ENCODE measurements at regions not wholly inside any gene's neighbourhood (a gene's known extent, or its start where the extent isn't known, plus 50 kb on each side); places are given as distances from the start of the nearest gene placed in this dataset.
"Not testable (repeated sequence)": the region's sequence is repeated elsewhere in the genome, so short reads cannot be mapped to it uniquely, and the experiment has no call there.

DNA sequence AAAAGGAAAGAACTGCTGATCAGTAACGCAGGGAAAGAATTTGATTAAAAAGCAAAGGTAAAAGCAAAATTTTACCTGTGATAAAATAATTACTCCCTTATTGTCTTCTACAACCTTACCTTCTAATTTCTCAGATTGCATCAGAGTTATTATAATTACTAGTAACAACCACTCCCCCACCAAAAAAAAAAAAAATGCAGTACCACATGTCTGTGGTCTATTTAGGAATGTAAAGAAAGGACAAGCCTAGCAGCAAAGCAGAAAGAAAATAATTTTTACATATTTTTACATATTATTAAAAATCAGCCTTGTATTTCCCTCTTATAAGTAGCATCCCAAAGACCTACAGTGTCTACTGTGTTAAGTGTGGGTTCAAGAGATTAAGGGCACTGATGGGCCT is 430.4 kb downstream of the TFEC start:
- Histone ChIP-seq H3K27me3 (replicated peaks; ENCODE audit: insufficient read depth, low read depth, low read length, poor library complexity) (peaks cover 9% of the 10 kb centered on the region), H3K9me3 (ENCODE audit: low read depth, low read length, poor library complexity, severe bottlenecking) (no peaks in the 10 kb centered on the region), H3K4me3 (ENCODE audit: low read depth, low read length, poor library complexity, severe bottlenecking) (no peak overlapping the region), H3K27ac (ENCODE audit: low read depth, low read length, poor library complexity, severe bottlenecking) (no peak overlapping the region), H3K4me1 (ENCODE audit: insufficient read depth, low read length, poor library complexity, severe bottlenecking) (no peaks in the 10 kb centered on the region), H3K36me3 (ENCODE audit: insufficient read depth, low read length, poor library complexity, severe bottlenecking) (no peaks in the 10 kb centered on the region)
- TF ChIP-seq, protein P1, sequence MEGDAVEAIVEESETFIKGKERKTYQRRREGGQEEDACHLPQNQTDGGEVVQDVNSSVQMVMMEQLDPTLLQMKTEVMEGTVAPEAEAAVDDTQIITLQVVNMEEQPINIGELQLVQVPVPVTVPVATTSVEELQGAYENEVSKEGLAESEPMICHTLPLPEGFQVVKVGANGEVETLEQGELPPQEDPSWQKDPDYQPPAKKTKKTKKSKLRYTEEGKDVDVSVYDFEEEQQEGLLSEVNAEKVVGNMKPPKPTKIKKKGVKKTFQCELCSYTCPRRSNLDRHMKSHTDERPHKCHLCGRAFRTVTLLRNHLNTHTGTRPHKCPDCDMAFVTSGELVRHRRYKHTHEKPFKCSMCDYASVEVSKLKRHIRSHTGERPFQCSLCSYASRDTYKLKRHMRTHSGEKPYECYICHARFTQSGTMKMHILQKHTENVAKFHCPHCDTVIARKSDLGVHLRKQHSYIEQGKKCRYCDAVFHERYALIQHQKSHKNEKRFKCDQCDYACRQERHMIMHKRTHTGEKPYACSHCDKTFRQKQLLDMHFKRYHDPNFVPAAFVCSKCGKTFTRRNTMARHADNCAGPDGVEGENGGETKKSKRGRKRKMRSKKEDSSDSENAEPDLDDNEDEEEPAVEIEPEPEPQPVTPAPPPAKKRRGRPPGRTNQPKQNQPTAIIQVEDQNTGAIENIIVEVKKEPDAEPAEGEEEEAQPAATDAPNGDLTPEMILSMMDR (conservative IDR thresholded peaks at IDR 0.05; ENCODE audit: low read depth, low read length) = no peak
- no peak for TF ChIP-seq EZH2 (IDR thresholded peaks at IDR 0.05; ENCODE audit: borderline replicate concordance, low read depth, low read length, poor library complexity, severe bottlenecking)
- ChIA-PET CTCF (no interaction called here), POLR2A (ENCODE audit: low non-redundant PET) (no interaction called here)
- no TSS peak for BruUV-seq (replicated peaks)
- no peak for DNase-seq (ENCODE audit: low spot score)
- intact Hi-C loops (cut with micrococcal nuclease; ENCODE audit: unreplicated experiment) = no loop called here

GRCh38 chr7:115599184-115599583 is 431.4 kb downstream of the TFEC start:
- DNase-seq (ENCODE audit: low spot score); H3K4me1 ChIP-seq (ENCODE audit: insufficient read depth, low read length, poor library complexity, severe bottlenecking); H3K27ac ChIP-seq (ENCODE audit: low read depth, low read length, poor library complexity, severe bottlenecking); BruUV-seq (replicated peaks); H3K4me3 ChIP-seq (ENCODE audit: low read depth, low read length, poor library complexity, severe bottlenecking); H3K9me3 ChIP-seq (ENCODE audit: low read depth, low read length, poor library complexity, severe bottlenecking); CTCF ChIA-PET; H3K27me3 ChIP-seq (replicated peaks; ENCODE audit: insufficient read depth, low read depth, low read length, poor library complexity); intact Hi-C loops (cut with micrococcal nuclease; ENCODE audit: unreplicated experiment); POLR2A ChIA-PET (ENCODE audit: low non-redundant PET); H3K36me3 ChIP-seq (ENCODE audit: insufficient read depth, low read length, poor library complexity, severe bottlenecking): not testable (repeated sequence)

- H3K36me3 ChIP-seq (ENCODE audit: insufficient read depth, low read length, poor library complexity, severe bottlenecking); H3K27me3 ChIP-seq (replicated peaks; ENCODE audit: insufficient read depth, low read depth, low read length, poor library complexity); H3K9me3 ChIP-seq (ENCODE audit: low read depth, low read length, poor library complexity, severe bottlenecking); H3K4me3 ChIP-seq (ENCODE audit: low read depth, low read length, poor library complexity, severe bottlenecking); POLR2A ChIA-PET (ENCODE audit: low non-redundant PET); H3K4me1 ChIP-seq (ENCODE audit: insufficient read depth, low read length, poor library complexity, severe bottlenecking); intact Hi-C loops (cut with micrococcal nuclease; ENCODE audit: unreplicated experiment); DNase-seq (ENCODE audit: low spot score); BruUV-seq (replicated peaks); H3K27ac ChIP-seq (ENCODE audit: low read depth, low read length, poor library complexity, severe bottlenecking); CTCF ChIA-PET: not testable (repeated sequence)
These were observed 433.3 kb downstream of the TFEC start for GRCh38 chr7:115597220-115597619.

DNA sequence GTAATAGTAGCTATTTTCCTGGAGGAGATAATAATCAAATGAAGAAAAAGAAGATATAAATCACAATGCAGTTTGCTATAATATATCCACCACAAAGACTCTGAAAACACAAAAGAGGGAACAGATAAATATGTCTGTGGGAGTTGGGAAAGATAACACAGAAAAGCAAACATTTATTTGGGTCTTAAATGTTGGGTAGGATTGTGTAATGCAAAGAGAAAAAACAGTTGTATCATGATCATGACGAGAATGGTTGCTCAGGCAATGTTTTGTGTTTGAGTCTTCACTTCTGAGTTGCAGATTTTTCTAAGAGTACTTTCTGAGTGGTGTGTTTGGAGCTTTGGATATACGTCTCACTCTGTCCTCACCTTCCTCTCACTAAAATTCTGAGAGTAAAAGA is 437.5 kb downstream of the TFEC start:
- no TSS peak for BruUV-seq (replicated peaks)
- no peaks in the 10 kb centered on the region for H3K4me1 ChIP-seq (ENCODE audit: insufficient read depth, low read length, poor library complexity, severe bottlenecking)
- H3K27me3 ChIP-seq (replicated peaks; ENCODE audit: insufficient read depth, low read depth, low read length, poor library complexity) = no peaks in the 10 kb centered on the region
- ChIA-PET CTCF (no interaction called here), POLR2A (ENCODE audit: low non-redundant PET) (no interaction called here)
- intact Hi-C loops (cut with micrococcal nuclease; ENCODE audit: unreplicated experiment) = no loop called here
- no peaks in the 10 kb centered on the region for H3K9me3 ChIP-seq (ENCODE audit: low read depth, low read length, poor library complexity, severe bottlenecking)
- no peak for TF ChIP-seq EZH2 (IDR thresholded peaks at IDR 0.05; ENCODE audit: borderline replicate concordance, low read depth, low read length, poor library complexity, severe bottlenecking)
- TF ChIP-seq, protein P1 (conservative IDR thresholded peaks at IDR 0.05; ENCODE audit: low read depth, low read length) = no peak
- no peak for DNase-seq (ENCODE audit: low spot score)
- H3K27ac ChIP-seq (ENCODE audit: low read depth, low read length, poor library complexity, severe bottlenecking) = no peak overlapping the region
- H3K4me3 ChIP-seq (ENCODE audit: low read depth, low read length, poor library complexity, severe bottlenecking) = no peak overlapping the region
- no peaks in the 10 kb centered on the region for H3K36me3 ChIP-seq (ENCODE audit: insufficient read depth, low read length, poor library complexity, severe bottlenecking)

Data from A673 (cell line).